NCI-H1930 (cell line): ENCODE measurements at regions not wholly inside any gene's neighbourhood (a gene's known extent, or its start where the extent isn't known, plus 50 kb on each side); places are given as distances from the start of the nearest gene placed in this dataset.

Experiments used
- DNase-seq, 2 experiments: peaks; one replicate each; lab custom pipeline; 2025; lab: John Stamatoyannopoulos, UW

DNA sequence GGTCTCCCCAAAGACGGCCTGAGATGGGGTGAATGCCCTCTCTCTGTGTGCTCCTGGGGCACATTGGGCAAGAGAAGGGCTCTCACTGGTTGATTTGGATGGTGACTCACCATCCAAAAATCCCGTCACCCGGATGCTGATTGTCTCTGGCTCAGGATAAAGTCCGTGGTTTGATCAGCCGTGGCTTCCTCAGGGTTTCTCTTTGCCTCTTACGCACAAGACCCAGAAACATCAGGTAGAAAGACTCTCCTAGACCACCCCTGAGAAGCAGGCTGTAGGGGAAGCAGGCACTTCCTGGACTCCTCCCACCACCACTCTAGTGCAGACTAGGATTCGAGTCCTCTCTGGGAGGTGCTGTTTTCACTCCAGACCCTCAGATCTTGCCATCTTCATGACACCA, 176.1 kb upstream of the NCAM1 start:
- no peak for DNase-seq

- no peak for DNase-seq
Measured at GRCh38 chr11:112785719-112786118, 175.5 kb upstream of the NCAM1 start.

DNA sequence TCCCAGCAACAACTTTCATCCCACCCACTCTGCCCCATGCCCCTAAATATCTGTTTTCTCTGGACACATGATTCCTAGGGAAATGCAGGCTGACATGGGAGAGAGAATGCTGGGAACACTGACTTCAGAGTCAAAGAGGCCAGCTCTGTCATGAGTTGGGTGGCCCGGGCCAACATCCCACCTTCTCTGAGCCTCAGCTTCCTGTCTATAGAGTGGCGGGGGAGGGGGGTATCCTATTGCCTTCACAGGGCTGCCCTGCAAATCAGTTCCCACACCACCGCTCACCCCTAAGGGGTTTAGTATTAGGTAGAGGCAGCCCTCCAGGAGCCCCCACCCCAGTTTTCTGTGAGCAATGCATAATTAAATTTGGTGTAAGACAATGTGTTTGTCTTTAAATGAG, 175.0 kb upstream of the NCAM1 start:
- no peak for DNase-seq

DNA sequence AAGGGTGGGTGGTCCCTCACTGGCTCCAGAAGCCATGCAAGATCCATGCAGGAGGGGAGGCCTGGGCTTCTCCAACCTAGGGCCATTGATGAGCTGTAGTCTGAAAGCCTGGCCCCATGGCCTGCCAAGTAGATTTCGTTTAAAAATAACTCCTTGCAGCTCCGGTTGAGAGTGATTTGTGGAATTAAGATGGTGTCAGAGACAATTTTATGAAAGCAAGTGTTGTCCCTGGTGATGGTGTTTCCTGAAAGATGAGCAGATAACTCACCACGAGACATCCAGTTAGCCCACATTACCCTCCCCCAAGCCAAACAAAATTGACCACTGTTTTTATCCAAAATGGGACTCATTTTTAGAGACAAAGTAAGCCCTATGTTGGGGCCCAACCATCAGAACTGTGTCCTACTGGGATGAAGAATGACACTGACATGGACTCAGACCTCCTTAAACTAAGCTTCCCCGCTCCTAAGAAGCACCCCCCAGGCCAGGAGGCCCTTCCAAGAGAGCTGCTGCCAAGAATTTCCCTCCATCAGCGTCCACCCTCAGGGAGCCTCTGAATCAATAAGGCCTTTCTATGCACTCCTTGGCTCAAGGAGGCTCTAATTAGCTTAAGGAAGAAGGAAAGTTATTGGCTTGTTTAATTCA, 174.2 kb upstream of the NCAM1 start:
- DNase-seq: no peak

GRCh38 chr11:112789481-112789880, 171.7 kb upstream of the NCAM1 start:
- DNase-seq: no peak

GRCh38 chr11:112790286-112790685, 170.9 kb upstream of the NCAM1 start:
- DNase-seq: no peak

- DNase-seq: no peak
Measured at GRCh38 chr11:112792070-112792469, 169.2 kb upstream of the NCAM1 start.

DNA sequence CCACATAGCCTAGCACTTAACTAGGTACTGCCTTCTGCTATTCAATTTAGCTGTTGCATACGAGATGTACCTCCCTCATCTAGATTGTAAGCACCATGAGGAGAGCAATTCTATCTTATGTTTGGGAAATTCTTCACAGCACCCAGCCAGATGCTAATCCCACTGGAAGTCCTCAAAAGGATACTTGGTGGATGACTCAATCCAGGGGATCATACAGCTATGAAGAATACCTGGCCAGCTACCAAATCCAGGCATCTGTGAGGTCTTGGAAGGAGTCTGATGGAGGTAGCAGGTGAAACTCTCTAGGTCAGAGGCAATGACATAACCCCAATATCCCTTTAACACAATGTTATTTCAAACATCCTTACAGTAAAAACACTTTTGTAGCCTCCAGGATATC, 167.8 kb upstream of the NCAM1 start:
- no peak for DNase-seq

GRCh38 chr11:112794331-112794846, 166.8 kb upstream of the NCAM1 start:
- DNase-seq: no peak

GRCh38 chr11:112795142-112795815, 165.9 kb upstream of the NCAM1 start:
- no peak for DNase-seq

GRCh38 chr11:112795911-112796649, 165.1 kb upstream of the NCAM1 start:
- DNase-seq: no peak

- DNase-seq: no peak
Measured at GRCh38 chr11:112797092-112797491, 164.1 kb upstream of the NCAM1 start.

- peak in 1 of 2 experiments; percentile 20 for DNase-seq
Measured at GRCh38 chr11:112797648-112798293, 163.4 kb upstream of the NCAM1 start.

GRCh38 chr11:112801025-112801816, 160.0 kb upstream of the NCAM1 start:
- no peak for DNase-seq

DNA sequence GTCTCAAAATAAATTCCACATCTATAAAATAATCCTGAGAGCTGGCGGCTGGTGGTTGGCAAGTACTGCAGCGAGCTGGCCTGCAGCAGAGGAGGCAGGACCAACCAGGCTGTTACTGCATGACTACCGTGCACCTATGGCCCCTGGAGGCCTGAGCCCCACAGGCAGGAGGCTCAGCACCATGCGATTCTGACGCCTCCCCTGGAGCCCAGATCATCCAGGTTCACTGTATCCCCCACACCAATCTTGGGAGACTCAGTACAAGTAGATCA, 159.5 kb upstream of the NCAM1 start:
- DNase-seq: no peak

- DNase-seq: no peak
Measured at GRCh38 chr11:112805658-112806057, 155.6 kb upstream of the NCAM1 start.

- DNase-seq: no peak
Measured at GRCh38 chr11:112806256-112806655, 155.0 kb upstream of the NCAM1 start.

- no peak for DNase-seq
Measured at GRCh38 chr11:112806876-112807275, 154.3 kb upstream of the NCAM1 start.

DNA sequence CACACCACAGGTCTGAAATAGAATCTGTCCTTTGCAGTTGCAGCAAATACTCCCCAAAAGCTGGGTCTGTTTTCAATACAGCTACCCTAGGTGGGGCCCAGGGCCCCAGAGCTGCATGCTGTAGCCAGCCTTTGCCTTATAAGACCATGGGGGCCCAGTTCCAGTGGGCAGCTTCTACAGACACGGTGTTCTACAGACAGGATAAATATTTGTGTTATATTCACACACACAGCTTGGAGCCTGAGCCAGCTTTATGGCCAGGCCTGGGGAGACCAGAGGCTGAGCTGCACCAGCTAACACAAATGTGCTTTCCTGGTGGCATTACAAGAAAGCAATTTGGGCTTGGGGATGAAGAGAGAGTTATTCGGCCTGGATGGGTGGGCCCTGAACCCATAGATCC, 151.8 kb upstream of the NCAM1 start:
- DNase-seq: no peak

GRCh38 chr11:112810951-112811350, 150.3 kb upstream of the NCAM1 start:
- DNase-seq: no peak

DNA sequence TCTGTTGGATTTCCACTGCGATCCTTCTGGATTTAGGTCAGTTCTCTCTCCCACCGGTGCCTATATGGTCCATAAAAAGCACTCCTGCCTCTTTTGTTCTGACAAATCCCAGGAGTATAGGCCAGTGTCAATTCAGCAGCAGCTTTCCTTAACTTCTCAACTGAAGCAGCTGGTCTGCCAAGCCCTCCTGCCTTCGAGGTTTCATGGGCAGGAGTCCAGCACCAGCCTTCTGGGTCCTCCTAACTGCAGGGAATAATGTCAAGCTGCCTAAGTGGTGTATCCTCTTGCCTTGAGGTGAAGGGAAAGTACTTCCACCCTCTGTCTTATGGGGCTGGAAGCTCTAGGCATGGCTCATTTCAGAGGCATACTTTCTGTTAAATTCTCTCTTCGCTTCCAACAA, 149.4 kb upstream of the NCAM1 start:
- no peak for DNase-seq

DNA sequence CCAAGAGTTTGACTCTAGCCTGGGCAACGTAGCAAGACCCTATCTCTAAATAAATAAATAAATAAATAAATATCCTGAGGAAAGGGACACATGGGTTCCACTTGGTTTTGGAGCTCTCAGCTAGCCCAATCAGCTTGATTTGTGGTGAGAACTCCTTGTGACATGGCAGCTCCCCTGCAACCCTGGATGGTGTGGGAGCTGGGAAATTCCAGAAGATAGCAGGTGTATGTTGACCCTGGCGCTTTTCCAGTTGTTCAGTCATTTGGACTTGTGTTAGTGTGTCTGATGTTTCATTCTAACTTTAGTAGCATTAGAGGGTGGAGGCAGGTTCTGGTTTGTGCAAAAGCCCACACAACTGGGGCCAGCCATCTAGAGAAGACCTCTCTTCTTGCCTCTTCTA, 148.5 kb upstream of the NCAM1 start:
- DNase-seq: no peak
